GM19372 (cell line): ENCODE measurements at regions not wholly inside any gene's neighbourhood (a gene's known extent, or its start where the extent isn't known, plus 50 kb on each side); places are given as distances from the start of the nearest gene placed in this dataset.

Experiments used
- ATAC-seq: cut with Tn5 transposase; IDR thresholded peaks from one replicate; pipeline ENCODE4 v1.9.1; 2021; ENCODE audit warnings: mild to moderate bottlenecking, low read depth, moderate library complexity; ENCODE audit not compliant: unreplicated experiment

DNA sequence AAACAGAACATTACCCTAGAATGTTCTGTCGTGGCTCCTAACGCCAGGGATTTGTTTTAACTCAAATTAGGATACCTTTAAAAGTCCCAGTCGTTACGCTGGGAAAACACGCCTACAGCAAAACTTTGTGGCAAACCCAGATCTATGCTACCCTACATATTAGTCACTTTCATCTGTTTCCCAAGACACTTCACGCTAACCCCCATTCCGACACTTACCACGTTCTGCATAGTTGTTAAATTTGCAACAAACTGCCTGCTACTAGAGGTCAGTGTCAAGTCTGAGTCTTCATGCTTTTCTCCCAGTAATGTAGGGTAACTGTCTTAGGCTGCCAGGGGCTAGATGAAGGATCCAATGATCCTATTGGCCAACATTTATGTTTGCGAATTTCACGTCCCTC lies 140.3 kb downstream of the RASEF start:
- ATAC-seq, result no peak

DNA sequence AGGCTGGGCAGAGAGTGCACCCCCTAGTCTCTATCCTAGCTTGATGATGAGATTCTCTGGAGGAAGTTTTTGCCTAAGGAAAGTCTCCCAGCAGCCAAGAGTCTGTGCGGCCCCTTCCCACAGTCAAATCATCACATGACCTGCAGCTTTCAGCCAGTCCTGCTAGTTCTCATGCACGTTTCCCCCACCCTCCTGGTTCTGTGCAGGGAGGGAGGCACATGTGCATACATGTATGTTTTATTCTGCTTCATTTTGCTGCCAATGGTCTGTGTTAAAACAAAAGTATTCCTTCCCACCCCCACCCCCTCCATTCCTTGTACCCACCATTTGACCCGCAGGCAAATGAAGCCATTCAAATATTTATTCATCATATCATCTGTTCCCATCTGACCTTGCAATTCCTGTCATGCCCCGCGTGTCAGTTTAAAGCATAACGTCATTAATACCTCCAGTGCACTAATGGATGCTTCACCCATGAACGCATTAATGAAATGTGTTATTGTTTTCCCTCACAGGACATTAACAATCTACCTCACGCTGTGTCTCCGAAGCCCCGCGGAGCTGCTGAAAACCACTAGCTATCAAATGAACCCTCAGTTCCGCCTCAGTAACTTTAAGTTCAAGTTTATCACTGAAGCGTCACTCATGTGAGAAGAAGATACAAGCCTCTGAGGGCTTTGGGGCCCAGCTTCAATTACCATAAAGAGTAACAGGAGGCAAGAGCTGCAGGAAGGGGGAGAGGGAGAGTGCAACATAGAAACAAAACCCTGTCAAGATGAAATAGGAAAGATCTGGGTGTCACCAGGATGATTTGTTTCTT lies 139.6 kb downstream of the RASEF start:
- ATAC-seq, result no peak

DNA sequence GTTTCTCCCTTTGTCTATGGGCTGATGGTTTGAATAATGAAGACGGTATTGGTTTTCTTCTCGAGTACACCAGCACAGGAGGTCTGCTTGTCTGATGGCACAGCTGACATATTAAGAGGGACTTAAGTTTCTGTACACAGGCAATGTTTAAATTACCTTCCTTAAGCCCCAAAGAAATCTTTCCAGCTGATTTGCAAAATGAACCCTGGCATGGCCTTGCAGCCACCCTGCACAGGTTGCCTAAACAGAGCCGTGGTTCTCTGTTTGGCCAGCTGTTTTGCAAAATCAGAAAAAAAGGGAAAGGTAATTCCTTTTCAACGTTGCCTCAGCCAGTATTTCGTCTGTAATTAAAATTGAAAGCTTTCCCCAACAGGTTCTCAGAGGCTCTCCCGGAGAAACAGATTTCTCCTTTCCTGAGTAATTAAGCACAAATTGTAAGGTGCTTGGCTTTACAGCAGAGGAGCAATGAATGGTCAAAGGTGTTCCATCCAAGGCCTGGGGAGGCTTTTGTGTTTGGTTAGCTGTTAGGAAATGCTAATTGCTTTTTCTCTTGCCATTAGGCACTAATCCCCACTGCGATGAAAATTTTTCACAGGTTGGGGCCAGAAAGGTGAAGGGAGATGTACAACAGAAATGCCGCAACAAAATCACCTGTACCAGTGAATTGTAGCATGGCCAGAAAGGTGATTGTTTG lies 138.9 kb downstream of the RASEF start:
- no peak for ATAC-seq
